ENCODE measurements at regions not wholly inside any gene's neighbourhood (a gene's known extent, or its start where the extent isn't known, plus 50 kb on each side); places are given as distances from the start of the nearest gene placed in this dataset.

- TF ChIP-seq CTCF (conservative IDR thresholded peaks at IDR 0.05; ENCODE audit: low read depth, low read length): no peak
- TF ChIP-seq POLR2A (IDR thresholded peaks at IDR 0.05; ENCODE audit: low read depth, low read length): no peak
- no peak for TF ChIP-seq RCOR1 (IDR thresholded peaks at IDR 0.05; ENCODE audit: insufficient replicate concordance, low read length)
- TF ChIP-seq FOS (IDR thresholded peaks at IDR 0.05; ENCODE audit: low read depth, low read length): no peak
- no peak for TF ChIP-seq BHLHE40 (IDR thresholded peaks at IDR 0.05; ENCODE audit: low read depth, low read length)
- TF ChIP-seq USF2 (IDR thresholded peaks at IDR 0.05; ENCODE audit: low read depth, low read length): no peak
- TF ChIP-seq ELK1 (IDR thresholded peaks at IDR 0.05; ENCODE audit: borderline replicate concordance, low read depth, low read length): no peak
- no peak for TF ChIP-seq CEBPB (IDR thresholded peaks at IDR 0.05; ENCODE audit: low read depth, low read length)
- TF ChIP-seq SMC3 (IDR thresholded peaks at IDR 0.05; ENCODE audit: low read depth, low read length): no peak
- no peak for TF ChIP-seq RFX5 (IDR thresholded peaks at IDR 0.05; ENCODE audit: low read depth, low read length)
- no peak for TF ChIP-seq MXI1 (IDR thresholded peaks at IDR 0.05; ENCODE audit: borderline replicate concordance, low read depth, low read length)
- no peak for TF ChIP-seq MAZ (IDR thresholded peaks at IDR 0.05; ENCODE audit: borderline replicate concordance, low read depth, low read length)
Measured at GRCh38 chr10:124217031-124217430, 123.6 kb upstream of the CHST15 start.
